ENCODE measurements at regions not wholly inside any gene's neighbourhood (a gene's known extent, or its start where the extent isn't known, plus 50 kb on each side); places are given as distances from the start of the nearest gene placed in this dataset.

GRCh38 chr6:164453835-164454234 lies 855.6 kb downstream of the C6orf118 start:
- no peak for DNase-seq (ENCODE audit: low spot score)

GRCh38 chr6:164442572-164442971 lies 866.8 kb downstream of the C6orf118 start:
- DNase-seq (ENCODE audit: low spot score) = no peak

- DNase-seq (ENCODE audit: low spot score) = no peak
Measured at GRCh38 chr6:164439331-164439730, 870.1 kb downstream of the C6orf118 start.

- DNase-seq (ENCODE audit: low spot score) = no peak
Measured at GRCh38 chr6:164436976-164437375, 872.4 kb downstream of the C6orf118 start.

DNA sequence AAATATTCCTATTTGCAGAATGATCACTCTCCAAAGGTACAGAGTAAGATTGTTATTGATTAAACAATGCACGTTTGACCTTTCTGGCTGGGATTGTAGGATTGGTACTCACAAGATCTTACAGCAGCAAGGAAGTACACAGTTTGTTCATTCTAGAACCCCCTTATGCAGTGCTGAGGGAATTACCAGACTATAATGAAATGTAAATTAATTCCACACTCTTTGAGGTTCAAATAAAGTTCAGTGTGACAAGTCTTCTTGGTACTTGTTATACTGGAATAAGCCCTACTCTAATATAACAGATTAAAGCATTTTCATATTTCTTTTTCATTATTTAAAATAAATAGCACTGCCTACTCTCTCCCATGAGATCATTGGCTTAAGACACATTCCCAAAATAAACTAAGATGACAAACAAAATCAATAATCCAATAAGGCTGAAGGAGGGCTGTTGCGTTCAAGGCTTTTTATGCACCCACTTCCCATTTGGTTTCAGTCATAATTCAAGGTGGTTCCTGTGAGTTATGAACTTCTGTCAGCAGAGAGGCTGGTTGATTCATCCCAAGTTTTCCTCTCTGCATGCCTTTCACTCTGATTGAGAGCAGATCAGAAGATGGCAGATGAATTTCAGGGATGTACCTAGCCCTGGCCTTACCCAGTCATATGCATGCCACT lies 881.5 kb downstream of the C6orf118 start:
- no peak for DNase-seq (ENCODE audit: low spot score)

- no peak for DNase-seq (ENCODE audit: low spot score)
Measured at GRCh38 chr6:164424489-164424888, 884.9 kb downstream of the C6orf118 start.

GRCh38 chr6:164419099-164419498 lies 890.3 kb downstream of the C6orf118 start:
- DNase-seq (ENCODE audit: low spot score) = no peak

DNA sequence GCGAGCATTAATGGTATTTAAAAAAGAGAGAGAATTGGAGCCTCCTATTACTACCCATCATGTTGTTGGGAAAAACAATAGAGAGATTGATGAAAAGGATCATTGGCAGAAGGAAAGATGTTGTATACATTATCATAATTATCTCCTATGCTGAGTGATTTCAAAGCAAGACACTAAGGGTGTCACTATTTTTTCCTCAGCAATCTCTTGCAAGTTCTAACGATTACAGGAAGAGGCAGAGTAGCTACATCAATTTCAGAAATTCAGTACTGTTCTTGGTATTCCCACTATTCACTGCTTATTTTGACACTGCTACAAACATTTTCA lies 891.2 kb downstream of the C6orf118 start:
- DNase-seq (ENCODE audit: low spot score) = no peak

DNA sequence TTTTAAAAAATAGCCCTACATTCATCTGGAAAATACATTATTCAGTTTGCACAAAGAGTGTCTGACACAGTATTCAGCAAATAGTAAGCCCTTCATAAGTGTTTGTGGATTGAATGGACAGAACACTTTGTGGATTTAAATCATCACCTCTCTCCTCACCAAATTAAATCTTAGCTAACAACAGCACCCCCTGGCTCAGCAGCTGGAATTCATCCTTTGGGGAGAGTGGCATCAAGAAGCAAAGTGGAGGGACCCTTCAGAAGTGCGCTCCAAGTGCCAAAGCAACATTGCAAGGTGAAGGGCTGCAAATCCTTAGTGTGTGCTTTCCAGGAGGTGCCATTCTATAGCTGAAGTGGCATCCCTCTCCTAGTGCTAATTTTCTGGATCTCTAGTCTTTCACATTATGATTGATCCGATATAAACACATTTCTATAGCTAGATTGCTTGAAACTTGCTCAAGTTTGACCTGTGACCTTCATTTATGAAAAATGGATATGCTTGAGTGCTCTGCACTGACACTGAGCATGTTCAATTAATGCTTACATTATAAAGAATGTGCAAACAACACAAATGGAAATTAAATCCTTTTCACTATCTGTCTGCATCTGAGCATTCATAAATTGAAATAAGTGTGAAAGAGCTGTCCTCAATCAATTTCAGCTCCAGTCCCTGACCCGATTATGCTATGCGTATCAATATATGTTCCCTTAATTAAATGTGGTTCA lies 891.7 kb downstream of the C6orf118 start:
- no peak for DNase-seq (ENCODE audit: low spot score)

DNA sequence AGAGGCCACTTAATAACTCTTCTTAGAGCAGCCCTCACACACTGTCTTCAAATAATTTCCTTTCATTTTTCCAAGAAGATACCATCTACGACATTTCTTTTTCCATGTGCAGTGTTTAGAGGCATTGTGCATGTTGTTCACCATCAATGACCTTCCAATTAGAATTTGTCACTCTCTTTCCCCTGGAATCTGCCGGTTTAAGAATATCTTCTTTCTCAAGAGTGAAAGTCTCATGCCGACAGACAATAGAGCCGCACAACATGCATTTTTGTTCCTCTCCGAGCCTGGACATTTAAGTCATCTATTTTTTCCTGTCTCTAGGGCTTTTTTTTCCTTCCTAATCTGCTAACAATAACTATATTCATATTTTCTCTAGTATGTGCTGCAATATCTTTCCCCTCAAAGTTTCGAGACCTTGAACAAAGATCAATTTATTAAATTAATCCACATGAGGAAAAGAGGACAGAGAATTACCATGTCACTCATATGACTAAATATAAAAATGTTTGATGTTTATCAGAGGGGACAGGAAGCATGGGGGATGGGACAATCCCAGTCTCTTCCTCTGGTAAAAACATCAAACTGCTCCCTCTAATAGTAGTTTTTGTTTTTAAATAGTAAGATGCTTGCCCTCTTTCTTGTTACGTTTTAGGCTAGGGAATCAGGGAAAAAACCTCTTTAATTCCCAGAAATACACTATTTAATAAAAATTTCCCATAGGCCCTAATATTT lies 893.4 kb downstream of the C6orf118 start:
- DNase-seq (ENCODE audit: low spot score) = no peak

DNA sequence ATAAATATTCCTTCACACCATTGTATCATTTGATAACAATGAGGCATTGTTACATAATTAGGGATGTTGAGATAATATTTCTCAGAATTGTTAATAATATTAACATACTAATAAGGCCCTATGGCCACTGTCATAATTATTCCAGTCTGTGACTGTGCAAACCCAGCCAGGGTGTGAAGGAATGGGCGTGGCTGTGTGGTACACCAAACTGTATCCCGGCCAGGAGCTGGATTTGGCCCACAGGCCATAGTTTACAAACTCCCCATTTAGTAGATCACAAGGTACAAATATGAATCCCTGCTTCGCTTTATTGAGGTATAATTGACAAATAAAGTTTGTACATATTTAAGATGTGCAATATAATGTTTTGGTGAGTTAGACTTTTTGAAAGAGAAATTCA lies 894.7 kb downstream of the C6orf118 start:
- no peak for DNase-seq (ENCODE audit: low spot score)

DNA sequence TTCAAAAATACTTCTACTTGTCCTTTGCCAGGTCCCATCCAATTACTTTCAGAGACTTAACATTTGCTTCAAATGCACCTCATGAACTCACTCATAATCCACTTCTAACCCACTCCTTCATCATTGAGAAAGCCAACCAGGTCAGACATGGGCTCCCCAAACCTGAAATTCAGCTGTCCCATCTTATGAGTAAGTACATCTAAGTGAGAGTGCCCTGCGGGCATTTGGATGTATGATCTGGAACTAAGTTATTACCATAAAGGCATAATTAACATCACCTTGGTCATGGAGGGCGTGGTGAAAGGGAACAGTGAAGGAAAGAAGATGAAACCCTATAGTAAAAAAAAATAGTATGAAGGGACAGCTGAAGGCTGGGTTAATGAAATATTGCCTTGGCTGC lies 896.8 kb downstream of the C6orf118 start:
- DNase-seq (ENCODE audit: low spot score) = no peak

DNA sequence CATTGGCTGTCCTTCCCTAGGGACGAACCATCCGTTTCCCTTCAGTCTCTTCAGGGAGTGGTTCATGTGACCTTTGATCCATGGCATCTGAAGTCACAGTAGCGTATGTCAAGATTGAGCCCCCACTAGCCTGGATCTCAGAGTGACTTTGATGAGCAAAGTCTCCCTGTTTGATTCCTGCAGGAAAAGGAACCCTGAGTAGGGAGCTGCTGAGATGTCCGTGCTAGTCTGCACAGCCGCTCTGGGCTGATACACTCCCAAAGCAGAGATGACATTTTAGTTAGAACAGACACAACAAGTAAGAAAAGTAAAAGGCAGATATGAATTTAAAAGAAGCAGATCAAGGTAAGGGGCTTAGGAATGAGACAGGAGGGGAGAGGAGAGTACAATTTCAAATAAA lies 899.4 kb downstream of the C6orf118 start:
- no peak for DNase-seq (ENCODE audit: low spot score)

DNA sequence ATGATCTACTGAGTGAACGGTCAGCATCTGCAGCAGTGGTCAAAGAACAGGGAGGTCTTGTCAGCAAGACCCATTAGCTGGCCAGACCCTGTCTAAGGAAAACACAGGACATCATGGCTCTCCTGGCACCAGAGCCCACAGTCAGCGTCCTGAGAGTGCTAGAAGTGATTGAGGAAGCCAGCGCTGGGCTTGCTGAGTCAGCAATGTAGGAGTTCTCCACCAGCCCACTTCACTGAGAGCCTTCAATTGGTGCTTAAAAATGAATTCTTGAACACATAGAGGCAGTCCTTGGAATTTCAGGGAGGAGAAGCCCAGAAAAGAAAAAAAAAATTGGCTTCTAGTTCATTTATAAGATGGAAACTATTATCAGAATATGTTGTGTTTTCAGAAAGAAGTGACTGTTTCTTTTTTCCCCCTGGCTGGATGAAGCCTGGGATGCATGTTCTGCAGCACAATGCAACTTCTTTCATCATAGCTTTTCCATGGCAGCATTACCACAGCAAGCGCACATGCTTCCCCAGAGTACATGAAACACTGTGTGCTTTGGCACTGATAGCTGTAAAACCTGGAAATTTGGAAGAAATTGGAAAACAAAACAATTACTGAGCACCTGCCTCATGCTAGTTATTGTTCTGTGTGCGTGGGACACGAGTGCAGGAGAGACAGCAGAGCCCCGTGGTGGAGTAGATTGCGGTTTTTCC lies 899.9 kb downstream of the C6orf118 start:
- no peak for DNase-seq (ENCODE audit: low spot score)

DNA sequence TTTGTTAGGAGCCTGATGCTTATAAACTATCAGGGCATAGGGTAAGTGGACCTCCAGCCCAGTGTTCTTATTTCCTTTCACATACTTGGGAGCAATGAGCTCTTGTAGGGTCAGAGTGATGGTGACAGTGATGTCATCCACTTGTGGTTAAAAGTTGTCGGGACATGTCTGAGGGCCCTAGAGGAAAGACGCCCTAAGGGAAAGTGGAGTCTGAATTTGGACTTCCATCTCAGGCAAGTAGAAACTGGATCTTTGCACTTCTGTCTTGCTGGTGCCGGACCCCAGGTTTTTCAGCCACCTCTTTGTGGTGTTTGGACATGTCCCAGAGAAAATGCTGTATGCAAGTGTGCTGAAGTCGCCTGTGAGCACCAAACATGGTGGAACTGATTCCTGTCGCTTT lies 900.5 kb downstream of the C6orf118 start:
- no peak for DNase-seq (ENCODE audit: low spot score)

GRCh38 chr6:164404812-164405488 lies 904.5 kb downstream of the C6orf118 start:
- no peak for DNase-seq (ENCODE audit: low spot score)

GRCh38 chr6:164401871-164402270 lies 907.5 kb downstream of the C6orf118 start:
- no peak for DNase-seq (ENCODE audit: low spot score)

DNA sequence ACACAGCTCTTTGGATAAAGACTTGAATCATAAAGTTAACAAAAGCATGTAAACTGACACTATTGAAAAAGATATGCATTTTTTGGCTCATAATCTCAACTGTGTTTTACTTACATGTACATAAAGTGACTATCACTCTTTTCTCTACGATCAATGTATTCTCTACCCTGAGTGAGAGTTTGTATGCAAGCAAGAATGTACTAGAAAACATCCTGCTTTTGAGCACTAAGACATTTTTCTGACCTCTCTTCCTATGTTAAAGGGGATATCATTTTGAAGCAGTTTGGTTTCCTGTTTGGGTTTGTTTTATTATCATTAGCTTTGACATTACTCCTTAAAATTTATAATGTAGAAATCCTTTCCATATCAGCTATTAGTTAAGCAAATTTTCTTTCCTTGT lies 910.8 kb downstream of the C6orf118 start:
- DNase-seq (ENCODE audit: low spot score) = no peak

DNA sequence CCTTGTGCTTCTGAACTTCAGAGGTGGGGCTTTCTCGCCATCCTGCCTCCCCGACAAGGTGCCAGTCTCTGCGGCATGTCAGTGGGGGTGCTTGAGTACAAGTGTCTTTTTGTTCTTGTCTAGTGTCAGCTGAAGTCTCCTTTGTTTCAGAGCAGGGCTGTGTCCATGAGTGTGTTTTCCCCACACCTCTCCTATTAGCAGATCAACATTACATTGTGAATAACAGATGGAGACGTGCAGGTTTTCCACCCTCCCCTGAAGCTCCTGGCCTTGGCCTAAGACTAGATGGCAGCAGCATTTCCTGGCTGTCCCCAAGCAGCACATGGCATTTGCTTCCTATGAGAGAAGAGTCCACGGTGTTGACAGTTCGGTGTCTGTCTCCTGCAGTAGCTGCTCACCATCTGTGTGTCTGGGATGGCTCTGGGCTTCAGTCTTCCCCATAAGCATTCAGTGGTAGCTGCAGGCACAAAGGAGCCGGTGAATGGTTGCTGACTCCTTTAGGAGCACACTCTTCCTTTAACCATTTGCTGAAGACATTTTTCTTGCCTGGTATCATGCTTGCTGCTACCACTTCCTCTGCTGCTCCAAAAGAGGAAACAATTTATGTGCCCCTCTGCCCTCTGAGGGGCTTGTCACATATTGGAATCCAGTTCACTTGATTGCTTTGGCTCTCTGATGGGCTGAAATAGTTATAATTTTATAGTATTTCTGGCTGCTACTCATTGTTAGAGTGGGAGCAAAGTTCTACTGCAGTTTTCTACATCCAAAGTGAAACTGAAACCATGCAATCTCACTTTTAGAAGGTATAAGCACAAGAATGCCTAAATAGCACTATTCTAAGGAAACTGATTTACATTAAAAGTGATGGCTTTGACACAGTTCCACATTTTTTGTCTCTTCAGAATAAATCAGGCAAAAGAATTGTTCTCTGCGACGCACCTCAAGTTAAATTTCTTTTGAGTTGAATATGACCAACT lies 913.0 kb downstream of the C6orf118 start:
- DNase-seq (ENCODE audit: low spot score) = no peak

- DNase-seq (ENCODE audit: low spot score) = no peak
Measured at GRCh38 chr6:164379795-164380194, 929.6 kb downstream of the C6orf118 start.

DNA sequence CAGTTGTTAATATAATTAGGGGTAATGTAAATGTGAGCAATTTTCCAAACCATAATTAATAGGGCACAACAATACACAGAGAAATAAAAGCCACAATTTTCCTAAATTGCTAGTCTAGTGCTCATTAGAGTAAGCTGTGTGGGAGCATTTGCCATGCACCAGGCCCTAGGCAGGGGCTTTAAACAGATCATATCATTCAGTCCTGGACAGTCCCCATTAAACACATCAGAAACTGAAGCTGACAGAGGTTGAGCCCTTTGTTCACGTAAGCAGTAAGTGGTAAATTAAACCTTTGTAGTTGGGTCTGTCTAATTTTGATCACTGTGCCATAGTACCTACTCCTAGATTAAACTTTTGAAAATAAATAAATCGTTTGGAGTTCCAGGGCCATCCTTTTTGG lies 931.1 kb downstream of the C6orf118 start:
- DNase-seq (ENCODE audit: low spot score) = no peak
